Medulla oblongata (tissue), 1 donor: ENCODE measurements at regions not wholly inside any gene's neighbourhood (a gene's known extent, or its start where the extent isn't known, plus 50 kb on each side); places are given as distances from the start of the nearest gene placed in this dataset.

Source experiments
- DNase-seq: peaks from one replicate; pipeline ENCODE4 v3.0.0-alpha.2; 2015; ENCODE audit errors: extremely low spot score

DNA sequence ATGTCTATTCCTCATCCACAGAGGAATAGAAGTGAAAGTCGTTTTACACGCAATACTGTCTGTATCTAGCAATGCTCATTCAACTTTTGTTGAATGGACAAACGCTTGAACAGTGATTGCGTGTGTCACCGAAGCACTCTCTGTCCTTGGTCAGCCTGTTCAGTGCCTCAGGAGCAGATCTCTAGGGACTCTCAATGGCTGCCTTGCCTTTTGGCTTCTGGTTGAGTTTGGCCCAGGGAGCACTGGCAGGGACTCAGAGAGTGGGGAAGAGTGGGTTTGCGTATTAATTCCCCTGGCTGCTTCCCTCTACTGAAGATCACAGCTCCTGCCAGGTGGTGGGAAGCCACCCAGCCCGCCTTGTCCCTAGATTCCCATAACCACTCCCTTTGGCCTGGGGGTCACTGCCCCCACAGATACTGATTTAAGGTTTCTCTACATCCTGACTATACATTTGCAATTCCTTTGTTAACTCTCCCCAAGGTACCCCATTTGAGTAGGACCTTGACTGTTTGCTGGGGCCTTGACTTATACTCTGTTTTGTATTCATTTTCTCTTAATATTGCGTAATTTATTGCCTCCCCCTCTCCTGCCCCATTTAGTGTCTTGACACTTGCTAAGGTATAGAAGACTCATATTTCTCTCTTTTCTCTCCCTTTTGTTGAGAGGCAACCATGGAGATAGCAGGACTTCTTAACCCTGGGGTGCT lies 61.7 kb upstream of the USP24 start:
- DNase-seq = peak; percentile 60

- DNase-seq = no peak
Observed at GRCh38 chr1:55275941-55276341, 60.8 kb upstream of the USP24 start.

DNA sequence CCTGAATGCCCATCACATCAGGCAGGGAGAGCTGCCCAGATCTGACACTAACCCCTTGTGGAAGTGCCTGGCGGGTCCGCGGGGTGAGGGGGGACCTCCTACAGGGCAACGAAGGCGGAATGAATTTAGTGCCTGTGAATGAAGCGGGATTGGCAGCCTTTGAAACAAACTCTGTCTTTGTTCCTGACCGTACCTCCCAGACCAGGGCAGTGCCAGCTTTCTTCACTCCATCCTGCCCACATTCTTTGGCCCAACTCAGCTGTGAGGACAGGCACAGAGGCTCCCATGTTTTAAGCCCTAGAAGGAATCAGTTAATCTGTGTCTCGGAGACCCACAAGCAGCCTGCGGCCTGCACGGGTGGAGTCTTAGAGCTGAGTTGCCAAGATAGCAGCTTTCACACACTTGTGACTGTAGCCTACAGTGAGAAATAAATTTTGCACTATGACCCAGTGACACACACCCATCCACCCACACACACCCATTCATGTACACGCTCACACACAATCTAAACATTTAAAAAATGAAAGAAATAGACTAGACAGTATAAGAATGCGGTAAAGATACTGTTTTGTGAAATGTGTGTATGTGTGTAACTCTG lies 60.1 kb upstream of the USP24 start:
- DNase-seq = peak; percentile 63

- DNase-seq = no peak
Observed at GRCh38 chr1:55272994-55273393, 57.8 kb upstream of the USP24 start.
